ENCODE measurements at regions not wholly inside any gene's neighbourhood (a gene's known extent, or its start where the extent isn't known, plus 50 kb on each side); places are given as distances from the start of the nearest gene placed in this dataset.

DNA sequence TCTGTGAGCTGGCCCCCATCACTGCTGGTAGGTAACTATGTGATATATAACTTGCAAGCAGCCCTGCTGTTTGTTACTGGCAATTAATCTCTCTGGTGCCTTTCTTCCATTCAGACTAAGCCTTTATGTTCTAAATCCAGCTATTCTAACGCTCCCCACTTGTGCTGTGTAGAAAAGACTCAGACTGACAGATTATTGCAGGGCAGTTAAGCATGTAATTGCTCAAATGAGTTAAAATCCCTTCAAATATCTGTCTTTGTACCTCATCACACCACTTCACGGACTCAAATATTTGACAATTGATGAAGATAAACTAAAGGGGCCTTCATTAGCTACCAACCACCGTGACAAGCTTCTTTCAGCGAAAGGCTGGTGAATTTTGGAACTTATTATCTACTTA, 416.2 kb downstream of the NR2F2 start:
- H3K9ac ChIP-seq (ENCODE audit: low read depth, low read length), result no peak overlapping the region
- no peak overlapping the region for H3K27ac ChIP-seq (ENCODE audit: low read length)
- H3K79me2 ChIP-seq (ENCODE audit: insufficient read depth, low read length), result no peaks in the 10 kb centered on the region
- no peak for DNase-seq
- no peak overlapping the region for H3K4me2 ChIP-seq (ENCODE audit: insufficient read depth, low read length)
- H3K4me3 ChIP-seq (ENCODE audit: low read depth in 1 of 2, low read length in 2 of 2), result no peak overlapping the region
- ATAC-seq (ENCODE audit: insufficient read depth, low read depth), result no peak
- no peaks in the 10 kb centered on the region for H3K27me3 ChIP-seq (ENCODE audit: insufficient read depth, low read length, poor library complexity)
- no peaks in the 10 kb centered on the region for H3K36me3 ChIP-seq (ENCODE audit: insufficient read depth, low read length)
- H3K4me1 ChIP-seq (ENCODE audit: insufficient read depth, low read length), result no peaks in the 10 kb centered on the region
- no peaks in the 10 kb centered on the region for H3K9me3 ChIP-seq (ENCODE audit: insufficient read depth, low read length, severe bottlenecking)
- no peak overlapping the region for H2AFZ ChIP-seq (ENCODE audit: low read depth, low read length)
- no peak for TF ChIP-seq EZH2 (IDR thresholded peaks at IDR 0.05; ENCODE audit: borderline replicate concordance, low read depth, low read length, severe bottlenecking)
- TF ChIP-seq, protein P1, sequence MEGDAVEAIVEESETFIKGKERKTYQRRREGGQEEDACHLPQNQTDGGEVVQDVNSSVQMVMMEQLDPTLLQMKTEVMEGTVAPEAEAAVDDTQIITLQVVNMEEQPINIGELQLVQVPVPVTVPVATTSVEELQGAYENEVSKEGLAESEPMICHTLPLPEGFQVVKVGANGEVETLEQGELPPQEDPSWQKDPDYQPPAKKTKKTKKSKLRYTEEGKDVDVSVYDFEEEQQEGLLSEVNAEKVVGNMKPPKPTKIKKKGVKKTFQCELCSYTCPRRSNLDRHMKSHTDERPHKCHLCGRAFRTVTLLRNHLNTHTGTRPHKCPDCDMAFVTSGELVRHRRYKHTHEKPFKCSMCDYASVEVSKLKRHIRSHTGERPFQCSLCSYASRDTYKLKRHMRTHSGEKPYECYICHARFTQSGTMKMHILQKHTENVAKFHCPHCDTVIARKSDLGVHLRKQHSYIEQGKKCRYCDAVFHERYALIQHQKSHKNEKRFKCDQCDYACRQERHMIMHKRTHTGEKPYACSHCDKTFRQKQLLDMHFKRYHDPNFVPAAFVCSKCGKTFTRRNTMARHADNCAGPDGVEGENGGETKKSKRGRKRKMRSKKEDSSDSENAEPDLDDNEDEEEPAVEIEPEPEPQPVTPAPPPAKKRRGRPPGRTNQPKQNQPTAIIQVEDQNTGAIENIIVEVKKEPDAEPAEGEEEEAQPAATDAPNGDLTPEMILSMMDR (IDR thresholded peaks at IDR 0.05; ENCODE audit: borderline replicate concordance, extremely low read depth, low read length, poor library complexity, severe bottlenecking), result no peak
- H4K20me1 ChIP-seq (ENCODE audit: insufficient read depth, low read length), result no peaks in the 10 kb centered on the region

DNA sequence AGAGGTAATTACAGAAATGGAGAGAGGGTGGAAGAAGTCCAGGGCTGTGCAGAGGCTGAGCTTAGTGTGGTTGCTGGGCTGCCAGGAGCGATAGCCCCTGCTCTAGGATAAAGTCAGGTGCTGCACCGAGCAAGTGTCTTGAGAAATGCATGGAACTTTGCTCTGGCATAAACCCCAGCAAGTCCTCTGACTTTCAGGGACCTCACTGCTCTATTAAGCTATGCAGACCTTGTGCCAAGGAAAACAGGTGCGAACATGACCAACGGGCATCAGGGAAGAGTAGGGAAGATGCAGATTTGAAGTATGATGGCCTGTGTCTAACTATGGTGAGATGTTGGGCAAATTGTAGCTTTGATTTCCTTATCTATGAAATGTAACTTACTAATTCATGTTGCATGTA, 416.8 kb downstream of the NR2F2 start:
- Histone ChIP-seq H3K27ac (ENCODE audit: low read length) (no peak overlapping the region), H4K20me1 (ENCODE audit: insufficient read depth, low read length) (no peaks in the 10 kb centered on the region), H3K9ac (ENCODE audit: low read depth, low read length) (no peak overlapping the region), H3K4me2 (ENCODE audit: insufficient read depth, low read length) (no peak overlapping the region), H3K79me2 (ENCODE audit: insufficient read depth, low read length) (no peaks in the 10 kb centered on the region), H3K36me3 (ENCODE audit: insufficient read depth, low read length) (no peaks in the 10 kb centered on the region), H3K4me3 (ENCODE audit: low read depth in 1 of 2, low read length in 2 of 2) (no peak overlapping the region), H3K4me1 (ENCODE audit: insufficient read depth, low read length) (no peaks in the 10 kb centered on the region), H3K27me3 (ENCODE audit: insufficient read depth, low read length, poor library complexity) (no peaks in the 10 kb centered on the region), H3K9me3 (ENCODE audit: insufficient read depth, low read length, severe bottlenecking) (no peaks in the 10 kb centered on the region), H2AFZ (ENCODE audit: low read depth, low read length) (no peak overlapping the region)
- no peak for ATAC-seq (ENCODE audit: insufficient read depth, low read depth)
- no peak for DNase-seq
- TF ChIP-seq, protein P1 (IDR thresholded peaks at IDR 0.05; ENCODE audit: borderline replicate concordance, extremely low read depth, low read length, poor library complexity, severe bottlenecking), result no peak
- no peak for TF ChIP-seq EZH2 (IDR thresholded peaks at IDR 0.05; ENCODE audit: borderline replicate concordance, low read depth, low read length, severe bottlenecking)

DNA sequence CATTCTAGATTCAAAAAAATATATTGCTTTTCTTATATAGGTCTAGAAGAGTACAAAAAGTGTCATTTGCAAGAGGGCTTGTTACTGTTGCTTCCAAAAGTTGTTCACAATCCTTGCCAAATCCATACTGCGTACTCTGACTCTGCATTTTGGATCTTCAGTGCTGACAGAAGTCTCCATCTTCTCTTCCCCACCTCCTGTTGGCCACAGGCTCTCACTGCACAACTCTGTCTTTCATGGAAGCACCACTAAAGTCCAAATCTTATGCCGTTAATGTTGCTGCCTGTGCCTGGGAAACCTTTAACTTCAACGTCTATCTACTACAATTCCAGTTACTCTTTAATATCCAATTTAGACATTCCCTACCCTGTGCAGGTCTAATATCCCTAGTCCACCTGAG, 419.9 kb downstream of the NR2F2 start:
- no peaks in the 10 kb centered on the region for H4K20me1 ChIP-seq (ENCODE audit: insufficient read depth, low read length)
- no peaks in the 10 kb centered on the region for H3K27me3 ChIP-seq (ENCODE audit: insufficient read depth, low read length, poor library complexity)
- H2AFZ ChIP-seq (ENCODE audit: low read depth, low read length), result no peak overlapping the region
- no peak overlapping the region for H3K4me2 ChIP-seq (ENCODE audit: insufficient read depth, low read length)
- no peaks in the 10 kb centered on the region for H3K4me1 ChIP-seq (ENCODE audit: insufficient read depth, low read length)
- no peaks in the 10 kb centered on the region for H3K9me3 ChIP-seq (ENCODE audit: insufficient read depth, low read length, severe bottlenecking)
- H3K9ac ChIP-seq (ENCODE audit: low read depth, low read length), result no peak overlapping the region
- H3K27ac ChIP-seq (ENCODE audit: low read length), result no peak overlapping the region
- H3K4me3 ChIP-seq (ENCODE audit: low read depth in 1 of 2, low read length in 2 of 2), result no peak overlapping the region
- no peaks in the 10 kb centered on the region for H3K36me3 ChIP-seq (ENCODE audit: insufficient read depth, low read length)
- TF ChIP-seq, protein P1 (IDR thresholded peaks at IDR 0.05; ENCODE audit: borderline replicate concordance, extremely low read depth, low read length, poor library complexity, severe bottlenecking), result no peak
- TF ChIP-seq EZH2 (IDR thresholded peaks at IDR 0.05; ENCODE audit: borderline replicate concordance, low read depth, low read length, severe bottlenecking), result no peak
- H3K79me2 ChIP-seq (ENCODE audit: insufficient read depth, low read length), result no peaks in the 10 kb centered on the region
- DNase-seq (no peak), ATAC-seq (ENCODE audit: insufficient read depth, low read depth) (no peak)

DNA sequence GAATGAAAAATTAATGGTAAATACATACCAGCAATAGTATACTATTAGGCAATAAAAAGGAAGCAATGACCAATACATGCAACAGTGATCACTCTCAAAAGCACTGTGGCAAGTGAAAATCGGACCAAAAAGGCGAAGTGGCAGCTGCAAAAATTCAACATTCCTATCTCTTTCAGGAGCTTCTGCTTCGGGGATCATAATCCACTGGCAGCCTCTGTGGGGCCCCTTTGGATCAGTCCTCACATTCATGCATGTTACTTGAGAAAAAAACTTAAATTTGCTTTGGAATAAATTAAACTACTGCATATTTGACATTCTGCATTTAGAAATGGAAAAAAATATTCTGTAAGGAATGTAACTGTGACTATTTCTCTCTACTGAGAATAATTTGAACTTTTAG, 425.6 kb downstream of the NR2F2 start:
- Histone ChIP-seq H3K4me2 (ENCODE audit: insufficient read depth, low read length) (no peak overlapping the region), H3K36me3 (ENCODE audit: insufficient read depth, low read length) (no peaks in the 10 kb centered on the region), H3K9me3 (ENCODE audit: insufficient read depth, low read length, severe bottlenecking) (no peaks in the 10 kb centered on the region), H3K27me3 (ENCODE audit: insufficient read depth, low read length, poor library complexity) (no peaks in the 10 kb centered on the region), H3K79me2 (ENCODE audit: insufficient read depth, low read length) (no peaks in the 10 kb centered on the region), H3K9ac (ENCODE audit: low read depth, low read length) (no peak overlapping the region), H4K20me1 (ENCODE audit: insufficient read depth, low read length) (no peaks in the 10 kb centered on the region), H2AFZ (ENCODE audit: low read depth, low read length) (no peak overlapping the region), H3K4me3 (ENCODE audit: low read depth in 1 of 2, low read length in 2 of 2) (no peak overlapping the region), H3K27ac (ENCODE audit: low read length) (no peak overlapping the region), H3K4me1 (ENCODE audit: insufficient read depth, low read length) (no peaks in the 10 kb centered on the region)
- DNase-seq (no peak), ATAC-seq (ENCODE audit: insufficient read depth, low read depth) (no peak)
- TF ChIP-seq EZH2 (IDR thresholded peaks at IDR 0.05; ENCODE audit: borderline replicate concordance, low read depth, low read length, severe bottlenecking), result no peak
- TF ChIP-seq, protein P1 (IDR thresholded peaks at IDR 0.05; ENCODE audit: borderline replicate concordance, extremely low read depth, low read length, poor library complexity, severe bottlenecking), result no peak
